ENCODE measurements at regions not wholly inside any gene's neighbourhood (a gene's known extent, or its start where the extent isn't known, plus 50 kb on each side); places are given as distances from the start of the nearest gene placed in this dataset.
A peak's percentile ranks its signal among the peaks of the same experiment; 100 is the strongest.

DNA sequence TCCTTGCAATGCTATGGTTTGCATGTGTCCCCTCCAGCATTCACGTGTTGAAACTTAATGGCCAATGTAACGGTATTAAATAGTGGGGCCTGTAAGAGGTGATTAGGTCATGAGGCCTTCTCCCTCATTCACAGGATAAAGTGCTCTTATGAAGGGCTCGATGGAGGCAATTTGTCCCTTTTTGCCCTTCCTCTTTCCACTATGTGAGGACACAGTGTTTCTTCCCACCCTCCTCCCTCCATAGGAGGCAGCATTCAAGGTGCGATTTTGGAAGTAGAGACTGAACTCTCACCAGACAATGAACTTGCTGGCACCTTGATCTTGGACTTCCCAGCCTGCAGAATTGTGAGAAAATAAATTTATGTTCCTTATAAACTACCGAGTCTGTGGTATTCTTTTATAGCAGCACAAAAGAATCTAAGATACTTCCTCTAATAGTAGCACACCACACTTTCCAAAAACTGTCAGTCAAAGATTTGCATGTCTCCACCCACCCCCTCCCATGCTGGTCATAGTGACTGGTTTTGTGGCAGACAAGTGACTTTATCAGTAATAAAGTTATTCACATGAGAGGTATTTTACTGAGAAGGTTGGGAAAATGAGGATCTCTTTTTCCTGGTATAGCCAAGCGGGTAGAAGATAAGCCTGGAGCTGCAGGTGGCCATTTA, 113.5 kb upstream of the TTC29 start:
- dilution Hi-C loops (cut with MboI; ENCODE audit: extremely low pct_ligation_motif_present, low sequenced_read_pairs): no loop called here
- Histone ChIP-seq H3K27me3 (ENCODE audit: control insufficient read depth, extremely low read depth, insufficient read depth, low read length) (no peaks in the 10 kb centered on the region), H2AFZ (ENCODE audit: control insufficient read depth, low read length) (no peak overlapping the region), H3K4me2 (ENCODE audit: control insufficient read depth, extremely low read depth, insufficient read depth, low read depth, low read length) (no peak overlapping the region), H3K9me3 (ENCODE audit: control insufficient read depth, low read depth, low read length) (no peaks in the 10 kb centered on the region), H3K27ac (ENCODE audit: control insufficient read depth, insufficient read depth, low read length) (no peak overlapping the region), H3K4me3 (ENCODE audit: control insufficient read depth in 2 of 3, extremely low read depth in 1 of 3, insufficient read depth in 2 of 3, low read depth in 1 of 3, low read length in 3 of 3) (no peak overlapping the region), H3K9me1 (ENCODE audit: control insufficient read depth, extremely low read depth, insufficient read depth, low read length) (no peaks in the 10 kb centered on the region), H3K36me3 (ENCODE audit: control insufficient read depth in 2 of 2, extremely low read depth in 1 of 2, insufficient read depth in 2 of 2, low read length in 2 of 2) (no peaks in the 10 kb centered on the region), H4K20me1 (ENCODE audit: control insufficient read depth, extremely low read depth, insufficient read depth, low read length) (no peaks in the 10 kb centered on the region), H3K4me1 (ENCODE audit: control insufficient read depth, extremely low read depth, insufficient read depth, low read length) (no peaks in the 10 kb centered on the region), H3K9ac (ENCODE audit: control insufficient read depth, extremely low read depth, insufficient read depth, low read length) (no peak overlapping the region), H3K79me2 (ENCODE audit: control insufficient read depth, insufficient read depth, low read length) (no peaks in the 10 kb centered on the region)
- no peak for FAIRE-seq
- TF ChIP-seq CTCF (optimal IDR thresholded peaks at IDR 0.05 in 1 of 3, IDR thresholded peaks at IDR 0.05 in 1 of 3, conservative IDR thresholded peaks at IDR 0.05 in 1 of 3; ENCODE audit: extremely low read depth in 1 of 3, insufficient read depth in 2 of 3, low read length in 3 of 3): no peak
- TF ChIP-seq EZH2 (IDR thresholded peaks at IDR 0.05; ENCODE audit: low read length): no peak
- DNase-seq (ENCODE audit: low read depth, low spot score): no peak

GRCh38 chr4:147060151-147060931, 114.7 kb upstream of the TTC29 start:
- Histone ChIP-seq H2AFZ (ENCODE audit: control insufficient read depth, low read length) (no peak overlapping the region), H3K9me1 (ENCODE audit: control insufficient read depth, extremely low read depth, insufficient read depth, low read length) (no peaks in the 10 kb centered on the region), H3K4me1 (ENCODE audit: control insufficient read depth, extremely low read depth, insufficient read depth, low read length) (no peaks in the 10 kb centered on the region), H3K27me3 (ENCODE audit: control insufficient read depth, extremely low read depth, insufficient read depth, low read length) (no peaks in the 10 kb centered on the region), H3K4me2 (ENCODE audit: control insufficient read depth, extremely low read depth, insufficient read depth, low read depth, low read length) (no peak overlapping the region), H3K9ac (ENCODE audit: control insufficient read depth, extremely low read depth, insufficient read depth, low read length) (no peak overlapping the region), H3K27ac (ENCODE audit: control insufficient read depth, insufficient read depth, low read length) (no peak overlapping the region), H3K9me3 (ENCODE audit: control insufficient read depth, low read depth, low read length) (no peaks in the 10 kb centered on the region), H4K20me1 (ENCODE audit: control insufficient read depth, extremely low read depth, insufficient read depth, low read length) (no peaks in the 10 kb centered on the region), H3K36me3 (ENCODE audit: control insufficient read depth in 2 of 2, extremely low read depth in 1 of 2, insufficient read depth in 2 of 2, low read length in 2 of 2) (no peaks in the 10 kb centered on the region), H3K79me2 (ENCODE audit: control insufficient read depth, insufficient read depth, low read length) (no peaks in the 10 kb centered on the region), H3K4me3 (ENCODE audit: control insufficient read depth in 2 of 3, extremely low read depth in 1 of 3, insufficient read depth in 2 of 3, low read depth in 1 of 3, low read length in 3 of 3) (no peak overlapping the region)
- FAIRE-seq: peak; percentile 13
- dilution Hi-C loops (cut with MboI; ENCODE audit: extremely low pct_ligation_motif_present, low sequenced_read_pairs): no loop called here
- DNase-seq (ENCODE audit: low read depth, low spot score): no peak
- TF ChIP-seq EZH2 (IDR thresholded peaks at IDR 0.05; ENCODE audit: low read length) (no peak), CTCF (optimal IDR thresholded peaks at IDR 0.05 in 1 of 3, IDR thresholded peaks at IDR 0.05 in 1 of 3, conservative IDR thresholded peaks at IDR 0.05 in 1 of 3; ENCODE audit: extremely low read depth in 1 of 3, insufficient read depth in 2 of 3, low read length in 3 of 3) (no peak)
